GM18868 (cell line): ENCODE measurements at regions not wholly inside any gene's neighbourhood (a gene's known extent, or its start where the extent isn't known, plus 50 kb on each side); places are given as distances from the start of the nearest gene placed in this dataset.

Source experiments
- ATAC-seq: cut with Tn5 transposase; IDR thresholded peaks from one replicate; pipeline ENCODE4 v1.9.1; 2021; ENCODE audit warnings: mild to moderate bottlenecking, moderate library complexity; ENCODE audit not compliant: unreplicated experiment

GRCh38 chr2:120785228-120785966 lies 49.7 kb downstream of the GLI2 start:
- no peak for ATAC-seq

- ATAC-seq: no peak
Measured at GRCh38 chr2:120786038-120786960, 50.6 kb downstream of the GLI2 start.

- ATAC-seq: no peak
Measured at GRCh38 chr2:120787111-120787821, 51.6 kb downstream of the GLI2 start.

- ATAC-seq: no peak
Measured at GRCh38 chr2:120787822-120788700, 52.4 kb downstream of the GLI2 start.

- no peak for ATAC-seq
Measured at GRCh38 chr2:120791243-120791961, 55.7 kb downstream of the GLI2 start.

- no peak for ATAC-seq
Measured at GRCh38 chr2:120791962-120792297, 56.3 kb downstream of the GLI2 start.

- ATAC-seq: no peak
Measured at GRCh38 chr2:120793682-120794403, 58.2 kb downstream of the GLI2 start.

GRCh38 chr2:120794716-120795115 lies 59.0 kb downstream of the GLI2 start:
- ATAC-seq: no peak

GRCh38 chr2:120796094-120796493 lies 60.4 kb downstream of the GLI2 start:
- ATAC-seq: no peak

GRCh38 chr2:120797421-120798221 lies 62.0 kb downstream of the GLI2 start:
- ATAC-seq: no peak

- ATAC-seq: no peak
Measured at GRCh38 chr2:120798567-120799247, 63.0 kb downstream of the GLI2 start.

GRCh38 chr2:120802158-120802557 lies 66.5 kb downstream of the GLI2 start:
- no peak for ATAC-seq

GRCh38 chr2:120802867-120803484 lies 67.3 kb downstream of the GLI2 start:
- no peak for ATAC-seq

- no peak for ATAC-seq
Measured at GRCh38 chr2:120803764-120804335, 68.2 kb downstream of the GLI2 start.

GRCh38 chr2:120804459-120804858 lies 68.8 kb downstream of the GLI2 start:
- no peak for ATAC-seq

- no peak for ATAC-seq
Measured at GRCh38 chr2:120805011-120805410, 69.3 kb downstream of the GLI2 start.

- ATAC-seq: no peak
Measured at GRCh38 chr2:120805602-120806001, 69.9 kb downstream of the GLI2 start.
